T-cell (primary cell): ENCODE measurements at regions not wholly inside any gene's neighbourhood (a gene's known extent, or its start where the extent isn't known, plus 50 kb on each side); places are given as distances from the start of the nearest gene placed in this dataset.

Experiments used
- ATAC-seq, 4 experiments: fragments of 200-7000 bp in 3 of 4; fragments of 150-1000 bp in 1 of 4; cut with Tn5 transposase; replicated peaks in 1 of 4; 1 replicate in 3 of 4; 2 replicates in 1 of 4; pipeline ENCODE4 v1.10.0; 2021; ENCODE audit warnings: moderate library complexity in 3 of 4, mild to moderate bottlenecking in 2 of 4, moderate number of reproducible peaks in 1 of 4
- CTCF ChIA-PET, 2 donors: fragments of 300-600 bp; sonication (Branson Sonifier 250); formaldehyde crosslinking; loops; one replicate each; lab custom pipeline; 2022; ENCODE audit warnings: antibody characterized with exemption in 2 of 2; lab: Charles Lee
- POLR2A ChIA-PET, 2 donors: fragments of 300-600 bp; sonication (Branson Sonifier 250); formaldehyde crosslinking; loops; one replicate each; lab custom pipeline; 2022; ENCODE audit warnings: antibody characterized with exemption in 2 of 2; lab: Charles Lee
- DNase-seq, 35 experiments: peaks; one replicate each; pipeline versions ENCODE4 v3.0.0 to v3.0.0-alpha.2; 2013 to 2023
- H3K27ac ChIP-seq: one replicate; pipeline ENCODE4 v1.5.1; 2013; ENCODE audit warnings: low read length
- H3K27me3 ChIP-seq, 2 experiments: replicated peaks in 1 of 2; 1 replicate in 1 of 2; 2 replicates in 1 of 2; pipeline versions ENCODE4 v1.6.1 to v1.7.0; 2013; ENCODE audit warnings: low read length in 1 of 2, mixed read lengths in 1 of 2; ENCODE audit not compliant: control insufficient read depth in 2 of 2, insufficient read depth in 2 of 2; ENCODE audit errors: extremely low read depth in 1 of 2
- H3K36me3 ChIP-seq, 2 donors: 1 replicate in 1 of 2; 2 replicates in 1 of 2; pipeline versions ENCODE4 v1.6.1 to v1.7.0; 2013; ENCODE audit warnings: low read length in 1 of 2; ENCODE audit not compliant: control insufficient read depth in 2 of 2, insufficient read depth in 1 of 2; ENCODE audit errors: extremely low read depth in 1 of 2
- H3K4me1 ChIP-seq, 2 experiments: 1 replicate in 1 of 2; 2 replicates in 1 of 2; pipeline versions ENCODE4 v1.6.1 to v1.7.0; 2013; ENCODE audit warnings: low read length in 2 of 2, mixed read lengths in 1 of 2; ENCODE audit not compliant: insufficient read depth in 2 of 2, control insufficient read depth in 1 of 2; ENCODE audit errors: extremely low read depth in 1 of 2
- H3K4me3 ChIP-seq, 2 donors: 1 replicate in 1 of 2; 2 replicates in 1 of 2; pipeline versions ENCODE4 v1.5.1 to v1.7.0; 2013; ENCODE audit warnings: mild to moderate bottlenecking in 2 of 2, low read length in 1 of 2, moderate library complexity in 1 of 2; ENCODE audit not compliant: control insufficient read depth in 1 of 2; ENCODE audit errors: extremely low read depth in 1 of 2
- H3K9me3 ChIP-seq: 2 replicates; pipeline ENCODE4 v1.7.0; 2013
- H3K27ac Mint-ChIP-seq, 2 donors: one replicate each; pipeline ENCODE4 v1.8.0; 2020 to 2021; ENCODE audit warnings: mild to moderate bottlenecking in 2 of 2, mixed read lengths in 2 of 2
- H3K27me3 Mint-ChIP-seq, 2 donors: one replicate each; pipeline ENCODE4 v1.8.0; 2021 to 2022; ENCODE audit warnings: mixed read lengths in 2 of 2
- H3K36me3 Mint-ChIP-seq: one replicate; pipeline ENCODE4 v1.8.0; 2021; ENCODE audit warnings: mixed read lengths
- H3K4me1 Mint-ChIP-seq, 3 donors: one replicate each; pipeline ENCODE4 v1.8.0; 2020 to 2022; ENCODE audit warnings: mixed read lengths in 3 of 3, mild to moderate bottlenecking in 1 of 3
- H3K4me3 Mint-ChIP-seq, 3 donors: one replicate each; pipeline ENCODE4 v1.8.0; 2020 to 2022; ENCODE audit warnings: mild to moderate bottlenecking in 3 of 3, mixed read lengths in 3 of 3, moderate library complexity in 3 of 3
- H3K9me3 Mint-ChIP-seq, 3 donors: one replicate each; pipeline ENCODE4 v1.8.0; 2020 to 2022; ENCODE audit warnings: mixed read lengths in 3 of 3
- WGBS: methylation state at CpG from one replicate; pipeline ENCODE4 v1.1.5; 2013; ENCODE audit warnings: missing lambda C conversion rate; ENCODE audit not compliant: insufficient coverage; 5-methylcytosine and 5-hydroxymethylcytosine counted together

DNA sequence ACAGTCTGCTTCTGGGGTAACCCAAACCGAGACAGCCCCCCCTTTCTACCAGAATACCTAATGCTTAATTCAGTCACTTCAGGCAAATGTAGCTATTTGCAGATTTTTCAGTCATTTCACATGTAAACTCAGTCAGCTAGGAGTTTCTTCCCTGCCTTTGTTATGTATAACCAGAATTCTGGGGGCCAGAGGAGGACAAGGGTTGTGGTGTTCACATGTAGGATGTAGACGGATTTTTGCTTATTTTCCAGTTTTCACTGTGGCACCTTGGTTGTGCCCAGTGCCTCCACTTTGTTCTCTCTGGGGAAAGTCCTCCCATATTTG lies 51.1 kb downstream of the PROKR2 start:
- Mint-ChIP-seq H3K27ac (no peak overlapping the region), H3K27me3 (peaks cover 21 to 31% of the 10 kb centered on the region in 2 donors), H3K36me3 (no peaks in the 10 kb centered on the region), H3K4me3 (no peak overlapping the region), H3K4me1 (peaks cover 0 to 15% (median 4%) of the 10 kb centered on the region in 3 donors), H3K9me3 (no peaks in the 10 kb centered on the region)
- Histone ChIP-seq H3K36me3 (no peaks in the 10 kb centered on the region), H3K27ac (no peak overlapping the region), H3K4me1 (peaks cover 0 to 25% of the 10 kb centered on the region in 2 experiments), H3K9me3 (no peaks in the 10 kb centered on the region), H3K4me3 (no peak overlapping the region), H3K27me3 (peaks cover 0 to 2% of the 10 kb centered on the region in 2 experiments)
- POLR2A ChIA-PET, result no interaction called here
- CTCF ChIA-PET, result interaction anchor here in 1 of 2 donors (0.6 kb wide), 1 partner anchor 293 kb away, joined by 4 read pairs; no protein-coding TSS in a partner anchor
- WGBS, result no CpG with 5 or more reads among the region's 2 CpGs
- no peak for ATAC-seq
- no peak for DNase-seq

DNA sequence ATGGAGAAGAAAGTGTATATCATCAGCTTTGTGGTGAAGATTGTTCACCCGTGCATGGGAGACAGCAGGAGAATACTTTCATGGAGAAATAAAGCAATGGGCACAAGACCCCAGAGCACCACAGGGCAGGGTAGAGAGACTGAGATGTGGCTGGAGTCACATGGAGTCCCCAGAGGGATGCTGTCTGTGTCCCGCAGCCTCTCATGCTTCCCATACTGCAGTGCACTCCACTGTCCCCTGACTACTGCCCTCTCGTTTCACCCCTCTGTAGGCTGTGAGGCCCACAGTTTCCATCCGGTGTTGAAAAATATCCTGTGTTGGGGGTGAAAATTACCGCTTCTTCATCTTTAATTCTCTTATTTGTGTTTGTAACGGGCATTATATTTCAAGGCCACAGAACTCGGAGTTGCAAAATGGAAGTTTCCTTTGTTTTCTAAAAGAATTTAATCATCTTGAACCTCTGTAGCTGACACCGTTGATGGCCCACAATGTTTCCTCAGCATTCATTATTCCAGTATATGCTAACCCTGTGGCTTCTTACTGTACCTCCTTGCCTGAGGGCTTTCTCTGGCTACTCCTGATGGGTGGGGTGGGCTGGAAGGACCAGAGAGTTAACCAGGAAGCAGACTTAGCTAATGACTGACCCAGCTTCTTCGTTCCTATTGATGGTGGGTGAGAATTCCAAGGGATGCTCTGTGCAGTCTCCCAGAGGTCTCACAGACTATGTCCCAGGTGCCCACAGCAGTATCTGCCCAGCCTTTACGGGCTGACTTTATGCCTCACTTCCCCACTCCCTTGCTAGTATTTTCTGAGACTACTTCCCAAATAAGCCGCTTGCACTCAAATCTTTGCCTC lies 51.7 kb downstream of the PROKR2 start:
- Mint-ChIP-seq H3K36me3 (no peaks in the 10 kb centered on the region), H3K9me3 (no peaks in the 10 kb centered on the region), H3K4me1 (peaks cover 0 to 15% (median 4%) of the 10 kb centered on the region in 3 donors), H3K27ac (no peak overlapping the region), H3K27me3 (peaks cover 21 to 26% of the 10 kb centered on the region in 2 donors), H3K4me3 (no peak overlapping the region)
- ATAC-seq (no peak), DNase-seq (no peak)
- 86% methylated on average over 4 of the region's 11 CpGs for WGBS
- CTCF ChIA-PET, result interaction anchor here in 1 of 2 donors (0.6 kb wide), 1 partner anchor 293 kb away, joined by 4 read pairs; no protein-coding TSS in a partner anchor
- no peak overlapping the region for H3K4me3 ChIP-seq
- H3K27me3 ChIP-seq, result peaks cover 0 to 2% of the 10 kb centered on the region in 2 experiments
- no peaks in the 10 kb centered on the region for H3K36me3 ChIP-seq
- POLR2A ChIA-PET, result no interaction called here
- peaks cover 0 to 25% of the 10 kb centered on the region in 2 experiments for H3K4me1 ChIP-seq
- no peaks in the 10 kb centered on the region for H3K9me3 ChIP-seq
- no peak overlapping the region for H3K27ac ChIP-seq

DNA sequence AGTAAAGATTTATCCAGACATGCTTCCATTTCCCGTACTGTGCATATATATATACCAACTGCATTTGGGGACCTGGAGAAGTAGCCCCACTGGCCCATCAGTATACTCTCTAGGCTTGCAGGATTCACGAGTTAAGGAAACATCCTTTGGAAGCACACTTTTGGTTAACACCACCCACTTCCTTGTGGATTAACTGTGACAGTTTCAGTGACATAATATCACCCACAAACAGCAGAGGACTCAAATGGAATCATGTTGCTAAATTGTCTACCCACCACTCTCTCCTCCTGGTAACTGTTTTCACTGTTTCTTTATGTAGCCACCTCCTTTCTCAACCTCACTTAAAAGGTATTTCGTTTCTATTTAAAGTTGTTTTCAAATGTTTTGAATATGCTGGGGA lies 55.0 kb downstream of the PROKR2 start:
- CTCF ChIA-PET, result no interaction called here

DNA sequence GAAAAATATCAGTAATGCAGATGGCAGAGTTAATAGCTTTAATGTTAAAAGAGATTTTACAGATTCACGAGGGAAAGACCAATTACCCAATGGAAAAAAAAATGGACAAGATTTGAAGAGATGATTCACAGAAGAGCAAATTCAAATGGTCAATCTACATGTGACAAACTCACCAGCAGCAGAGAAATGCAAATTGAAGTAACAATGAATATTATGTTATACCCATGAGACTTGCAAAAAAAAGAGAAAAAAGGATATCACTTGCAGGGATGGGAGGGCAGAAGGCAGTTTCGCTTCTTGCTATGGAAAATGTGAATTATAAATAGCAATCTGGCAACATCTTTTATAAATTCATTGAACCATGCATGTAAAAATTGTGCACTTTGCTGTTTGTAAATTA lies 55.9 kb downstream of the PROKR2 start:
- ChIA-PET POLR2A (no interaction called here), CTCF (no interaction called here)
- H3K4me3 ChIP-seq, result no peak overlapping the region
- peaks cover 0 to 2% of the 10 kb centered on the region in 2 experiments for H3K27me3 ChIP-seq
- H3K4me1 ChIP-seq, result peaks cover 0 to 1% of the 10 kb centered on the region in 2 experiments
- Mint-ChIP-seq H3K27ac (no peak overlapping the region), H3K36me3 (no peaks in the 10 kb centered on the region), H3K27me3 (peaks cover 22 to 36% of the 10 kb centered on the region in 2 donors), H3K4me1 (no peaks in the 10 kb centered on the region), H3K9me3 (no peaks in the 10 kb centered on the region), H3K4me3 (no peak overlapping the region)
- H3K9me3 ChIP-seq, result no peaks in the 10 kb centered on the region
- no CpG with 5 or more reads among the region's 2 CpGs for WGBS
- DNase-seq, result no peak
- ATAC-seq, result no peak
- no peak overlapping the region for H3K27ac ChIP-seq
- no peaks in the 10 kb centered on the region for H3K36me3 ChIP-seq

More for the DNA sequence above, 55.0 kb downstream of the PROKR2 start:
- Mint-ChIP-seq H3K27me3 (peaks cover 22 to 30% of the 10 kb centered on the region in 2 donors), H3K27ac (no peak overlapping the region), H3K4me1 (peaks cover 0 to under 1% (median 0%) of the 10 kb centered on the region in 3 donors), H3K9me3 (no peaks in the 10 kb centered on the region), H3K4me3 (no peak overlapping the region), H3K36me3 (no peaks in the 10 kb centered on the region)
- DNase-seq (no peak), ATAC-seq (no peak)
- Histone ChIP-seq H3K4me3 (no peak overlapping the region), H3K36me3 (no peaks in the 10 kb centered on the region), H3K4me1 (peaks cover 0 to 10% of the 10 kb centered on the region in 2 experiments), H3K9me3 (no peaks in the 10 kb centered on the region), H3K27me3 (peaks cover 0 to 2% of the 10 kb centered on the region in 2 experiments), H3K27ac (no peak overlapping the region)
- POLR2A ChIA-PET, result no interaction called here
- WGBS, result 70% methylated on average over 2 of the region's 3 CpGs
